Calu3 (cell line): ENCODE measurements at regions not wholly inside any gene's neighbourhood (a gene's known extent, or its start where the extent isn't known, plus 50 kb on each side); places are given as distances from the start of the nearest gene placed in this dataset.

ENCODE experiments used
- BruUV-seq: library from RNA; stranded (reverse); fragments of 400-500 nt; replicated peaks from 2 replicates; lab custom pipeline; 2021; lab: Mats Ljungman, UMichigan
- CTCF ChIA-PET: fragments of 300-600 bp; sonication (Branson Sonifier 250); formaldehyde crosslinking; loops from one replicate; lab custom pipeline; 2022; ENCODE audit warnings: antibody characterized with exemption; lab: Charles Lee
- DNase-seq: peaks from one replicate; pipeline ENCODE4 v3.0.0; 2022
- H3K27ac Mint-ChIP-seq: one replicate; pipeline ENCODE4 v1.8.0; 2022; ENCODE audit warnings: mixed read lengths; ENCODE audit not compliant: unreplicated experiment
- H3K27me3 Mint-ChIP-seq: one replicate; pipeline ENCODE4 v1.8.0; 2022; ENCODE audit warnings: mixed read lengths; ENCODE audit not compliant: unreplicated experiment
- H3K36me3 Mint-ChIP-seq: one replicate; pipeline ENCODE4 v1.8.0; 2022; ENCODE audit warnings: mild to moderate bottlenecking, moderate library complexity, mixed read lengths; ENCODE audit not compliant: insufficient read depth, unreplicated experiment
- H3K4me1 Mint-ChIP-seq: one replicate; pipeline ENCODE4 v1.8.0; 2022; ENCODE audit warnings: mild to moderate bottlenecking, low read depth, mixed read lengths; ENCODE audit not compliant: unreplicated experiment
- H3K4me3 Mint-ChIP-seq: one replicate; pipeline ENCODE4 v1.8.0; 2022; ENCODE audit warnings: mild to moderate bottlenecking, low read depth, moderate library complexity, mixed read lengths; ENCODE audit not compliant: unreplicated experiment
- H3K9me3 Mint-ChIP-seq: one replicate; pipeline ENCODE4 v1.8.0; 2022; ENCODE audit warnings: low read depth, mixed read lengths; ENCODE audit not compliant: unreplicated experiment
- intact Hi-C: fragments of 100-400 bp; cut with micrococcal nuclease; formaldehyde crosslinking; loops from one replicate; pipeline ENCODE4 v1.10.0; 2022; ENCODE audit not compliant: unreplicated experiment
- TF ChIP-seq, protein P1 (sequence below): fragments of 200-600 bp; IDR thresholded peaks from one replicate; pipeline ENCODE4 v1.8.0; 2022; ENCODE audit warnings: antibody characterized with exemption; ENCODE audit not compliant: unreplicated experiment

DNA sequence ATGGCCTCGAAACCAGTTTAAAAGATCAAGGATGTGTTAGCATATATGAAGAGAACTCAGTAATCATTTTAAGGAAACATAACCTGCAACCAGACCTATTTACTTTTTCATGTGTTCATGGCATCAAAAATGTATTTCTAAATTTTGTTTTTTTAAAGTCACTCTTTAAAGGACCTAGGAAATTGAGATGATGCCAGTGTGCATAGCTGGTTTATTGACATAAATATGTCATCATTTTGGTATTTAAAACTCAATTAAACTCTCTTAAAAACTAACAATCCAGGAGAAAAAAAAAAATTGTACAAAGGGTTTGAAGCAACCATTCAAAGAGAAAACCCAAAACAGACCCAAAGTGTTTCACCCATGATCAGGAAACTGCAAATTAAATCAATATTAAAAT, 198.9 kb upstream of the RND3 start:
- intact Hi-C loops: no loop called here
- Mint-ChIP-seq H3K4me1 (peaks cover 3% of the 10 kb centered on the region), H3K36me3 (peaks cover 3% of the 10 kb centered on the region), H3K27ac (no peak overlapping the region), H3K9me3 (no peaks in the 10 kb centered on the region), H3K4me3 (no peak overlapping the region), H3K27me3 (no peaks in the 10 kb centered on the region)
- CTCF ChIA-PET: no interaction called here
- TF ChIP-seq, protein P1, sequence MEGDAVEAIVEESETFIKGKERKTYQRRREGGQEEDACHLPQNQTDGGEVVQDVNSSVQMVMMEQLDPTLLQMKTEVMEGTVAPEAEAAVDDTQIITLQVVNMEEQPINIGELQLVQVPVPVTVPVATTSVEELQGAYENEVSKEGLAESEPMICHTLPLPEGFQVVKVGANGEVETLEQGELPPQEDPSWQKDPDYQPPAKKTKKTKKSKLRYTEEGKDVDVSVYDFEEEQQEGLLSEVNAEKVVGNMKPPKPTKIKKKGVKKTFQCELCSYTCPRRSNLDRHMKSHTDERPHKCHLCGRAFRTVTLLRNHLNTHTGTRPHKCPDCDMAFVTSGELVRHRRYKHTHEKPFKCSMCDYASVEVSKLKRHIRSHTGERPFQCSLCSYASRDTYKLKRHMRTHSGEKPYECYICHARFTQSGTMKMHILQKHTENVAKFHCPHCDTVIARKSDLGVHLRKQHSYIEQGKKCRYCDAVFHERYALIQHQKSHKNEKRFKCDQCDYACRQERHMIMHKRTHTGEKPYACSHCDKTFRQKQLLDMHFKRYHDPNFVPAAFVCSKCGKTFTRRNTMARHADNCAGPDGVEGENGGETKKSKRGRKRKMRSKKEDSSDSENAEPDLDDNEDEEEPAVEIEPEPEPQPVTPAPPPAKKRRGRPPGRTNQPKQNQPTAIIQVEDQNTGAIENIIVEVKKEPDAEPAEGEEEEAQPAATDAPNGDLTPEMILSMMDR: no peak
- BruUV-seq: no TSS peak
- DNase-seq: no peak

DNA sequence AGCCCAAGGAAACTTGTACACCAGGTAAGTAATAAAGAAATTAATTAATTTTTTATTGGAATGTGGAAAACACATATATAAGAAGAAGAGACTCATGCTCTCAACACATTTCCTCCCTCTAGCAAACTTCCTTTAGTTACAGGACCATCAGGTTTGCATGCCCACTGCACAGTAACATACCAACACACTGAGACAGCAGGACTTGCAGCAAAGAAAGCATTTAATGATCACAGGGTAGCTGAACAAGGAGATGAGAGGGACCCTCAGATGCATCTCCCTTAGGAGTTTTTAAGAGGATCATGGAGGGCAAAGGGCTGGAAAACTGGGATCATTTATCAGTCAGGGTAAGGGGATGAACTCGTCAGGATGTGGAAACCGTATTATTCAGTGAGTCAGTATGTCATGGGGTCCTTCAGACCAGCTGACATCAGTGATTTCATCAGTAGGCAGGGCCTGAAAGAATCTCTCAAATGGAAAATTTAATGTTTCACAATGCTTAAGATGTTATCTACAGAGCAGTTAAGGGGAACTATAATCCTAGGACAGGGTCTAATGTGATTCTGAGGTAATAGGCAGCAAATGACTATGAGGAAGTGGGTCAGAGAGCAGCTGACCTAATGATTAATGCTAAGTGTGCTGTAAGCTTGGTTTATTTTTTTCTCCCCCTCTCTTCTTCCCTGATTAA, 193.8 kb upstream of the RND3 start:
- H3K4me3 Mint-ChIP-seq: no peak overlapping the region
- H3K27ac Mint-ChIP-seq: peak overlapping the region; percentile 89
- intact Hi-C loops: no loop called here
- CTCF ChIA-PET: no interaction called here
- peaks cover 12% of the 10 kb centered on the region for H3K4me1 Mint-ChIP-seq
- H3K9me3 Mint-ChIP-seq: peaks cover 3% of the 10 kb centered on the region
- DNase-seq: peak; percentile 18
- H3K27me3 Mint-ChIP-seq: no peaks in the 10 kb centered on the region
- no TSS peak for BruUV-seq
- peaks cover 7% of the 10 kb centered on the region for H3K36me3 Mint-ChIP-seq
- TF ChIP-seq, protein P1: no peak

DNA sequence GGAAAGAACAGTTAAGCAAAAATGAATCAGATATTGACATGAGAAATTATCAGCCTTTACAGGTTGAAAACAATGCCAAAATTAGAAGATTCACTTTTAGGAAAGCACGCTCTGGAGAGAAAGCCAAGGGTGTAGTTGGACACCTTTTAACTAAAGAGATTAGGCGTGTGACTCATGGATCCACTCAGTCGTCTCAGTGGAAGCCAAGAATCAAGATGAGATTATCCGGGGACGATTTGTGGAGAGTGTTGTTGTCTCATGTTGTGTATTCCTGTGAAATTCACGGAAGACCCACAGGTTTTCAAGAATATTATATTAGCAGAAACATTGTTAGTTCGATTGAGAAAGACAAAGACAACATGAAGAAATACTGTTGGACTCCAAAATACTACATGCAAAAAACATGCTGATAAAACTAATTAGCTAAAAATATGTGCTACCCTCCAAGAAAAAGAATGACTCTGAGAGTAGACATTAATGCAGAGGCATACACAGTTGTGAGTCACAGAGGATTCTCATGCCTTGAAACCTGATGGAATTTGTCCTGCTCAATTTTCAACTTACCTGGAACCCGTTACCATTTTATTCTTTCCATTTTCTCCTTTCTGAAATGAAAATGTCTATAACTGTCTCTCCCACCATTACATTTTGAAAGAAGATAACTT, 192.1 kb upstream of the RND3 start:
- peaks cover 12% of the 10 kb centered on the region for H3K4me1 Mint-ChIP-seq
- no peak for DNase-seq
- BruUV-seq: no TSS peak

DNA sequence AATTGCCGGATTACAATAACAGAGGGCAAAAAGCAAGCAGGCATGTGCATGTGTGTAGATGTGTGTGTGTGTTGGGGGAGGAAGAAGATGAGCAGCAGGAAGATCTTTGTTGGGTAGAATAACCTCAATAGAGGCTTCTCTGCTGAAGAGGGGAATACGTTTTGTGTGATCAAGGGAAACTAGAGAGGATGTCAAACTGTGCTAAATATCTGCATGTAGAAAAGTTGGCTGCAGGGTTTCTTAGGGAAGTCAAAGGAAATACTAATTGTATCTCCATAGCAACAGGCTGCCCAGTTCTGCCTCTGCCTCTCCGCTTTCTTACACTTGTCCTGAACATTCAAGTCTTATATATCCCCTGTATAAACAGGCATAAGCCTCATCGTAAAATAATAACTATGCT, 190.1 kb upstream of the RND3 start:
- no peak for DNase-seq
- Mint-ChIP-seq H3K4me3 (no peak overlapping the region), H3K36me3 (peaks cover 7% of the 10 kb centered on the region), H3K9me3 (peaks cover 3% of the 10 kb centered on the region), H3K27me3 (no peaks in the 10 kb centered on the region), H3K27ac (no peak overlapping the region), H3K4me1 (peaks cover 12% of the 10 kb centered on the region)
- TF ChIP-seq, protein P1: no peak
- intact Hi-C loops: no loop called here
- CTCF ChIA-PET: no interaction called here
- no TSS peak for BruUV-seq

More for the DNA sequence above, 192.1 kb upstream of the RND3 start:
- intact Hi-C loops: no loop called here
- Mint-ChIP-seq H3K27me3 (no peaks in the 10 kb centered on the region), H3K36me3 (peaks cover 7% of the 10 kb centered on the region), H3K9me3 (peaks cover 3% of the 10 kb centered on the region), H3K27ac (no peak overlapping the region), H3K4me3 (no peak overlapping the region)
- CTCF ChIA-PET: no interaction called here
- TF ChIP-seq, protein P1: no peak
